ENCODE measurements at regions not wholly inside any gene's neighbourhood (a gene's known extent, or its start where the extent isn't known, plus 50 kb on each side); places are given as distances from the start of the nearest gene placed in this dataset.

DNA sequence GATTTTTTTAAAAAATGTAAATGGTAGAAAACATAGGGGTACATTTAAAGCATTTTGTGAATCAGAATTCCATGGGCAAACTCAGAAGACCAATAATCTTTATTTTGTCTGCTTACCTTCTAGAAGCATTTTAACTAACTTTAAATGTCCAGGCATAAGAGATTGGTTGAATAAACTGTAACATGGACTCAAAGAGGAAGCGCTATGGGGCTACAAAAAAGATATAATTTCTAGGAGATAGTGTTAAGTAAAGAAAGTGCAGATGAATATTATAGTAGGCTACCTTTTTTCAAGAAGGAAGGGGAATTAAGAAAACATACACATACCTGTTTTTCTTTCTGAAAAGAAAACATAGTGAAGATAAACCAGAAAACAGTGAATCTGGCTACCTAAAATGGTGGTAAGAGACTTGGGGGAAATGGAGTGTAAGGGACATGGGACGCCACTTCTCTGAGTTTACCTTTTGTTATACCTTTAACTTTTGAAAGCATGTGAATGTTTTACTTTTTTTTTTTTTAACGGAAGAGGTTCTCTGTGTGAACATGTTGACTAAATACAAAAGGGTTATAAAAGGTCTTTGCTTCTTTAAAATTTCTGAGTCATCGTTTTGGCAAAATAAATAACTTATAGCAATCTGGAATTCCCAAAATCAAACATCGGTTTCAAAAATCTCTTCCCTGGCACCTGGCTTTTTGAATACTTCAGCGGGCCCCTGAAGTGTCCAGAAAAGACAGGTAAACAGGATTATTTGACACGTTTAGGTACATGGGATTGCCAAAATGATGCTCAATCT is 133.4 kb downstream of the OR2B2 start:
- TF ChIP-seq, protein P1, sequence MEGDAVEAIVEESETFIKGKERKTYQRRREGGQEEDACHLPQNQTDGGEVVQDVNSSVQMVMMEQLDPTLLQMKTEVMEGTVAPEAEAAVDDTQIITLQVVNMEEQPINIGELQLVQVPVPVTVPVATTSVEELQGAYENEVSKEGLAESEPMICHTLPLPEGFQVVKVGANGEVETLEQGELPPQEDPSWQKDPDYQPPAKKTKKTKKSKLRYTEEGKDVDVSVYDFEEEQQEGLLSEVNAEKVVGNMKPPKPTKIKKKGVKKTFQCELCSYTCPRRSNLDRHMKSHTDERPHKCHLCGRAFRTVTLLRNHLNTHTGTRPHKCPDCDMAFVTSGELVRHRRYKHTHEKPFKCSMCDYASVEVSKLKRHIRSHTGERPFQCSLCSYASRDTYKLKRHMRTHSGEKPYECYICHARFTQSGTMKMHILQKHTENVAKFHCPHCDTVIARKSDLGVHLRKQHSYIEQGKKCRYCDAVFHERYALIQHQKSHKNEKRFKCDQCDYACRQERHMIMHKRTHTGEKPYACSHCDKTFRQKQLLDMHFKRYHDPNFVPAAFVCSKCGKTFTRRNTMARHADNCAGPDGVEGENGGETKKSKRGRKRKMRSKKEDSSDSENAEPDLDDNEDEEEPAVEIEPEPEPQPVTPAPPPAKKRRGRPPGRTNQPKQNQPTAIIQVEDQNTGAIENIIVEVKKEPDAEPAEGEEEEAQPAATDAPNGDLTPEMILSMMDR (conservative IDR thresholded peaks at IDR 0.05; ENCODE audit: low read depth, low read length): no peak
- TF ChIP-seq EZH2 (IDR thresholded peaks at IDR 0.05; ENCODE audit: low read length, unreplicated experiment): no peak

Measured in PC-3 (cell line).